ENCODE measurements at regions not wholly inside any gene's neighbourhood (a gene's known extent, or its start where the extent isn't known, plus 50 kb on each side); places are given as distances from the start of the nearest gene placed in this dataset.

- DNase-seq = no peak
These were observed 355.6 kb downstream of the PRDM2 start for GRCh38 chr1:14055442-14056223.

- DNase-seq = no peak
These were observed 357.7 kb downstream of the PRDM2 start for GRCh38 chr1:14057640-14058039.

- no peak for DNase-seq
These were observed 361.2 kb downstream of the PRDM2 start for GRCh38 chr1:14061204-14061603.

- no peak for DNase-seq
These were observed 361.7 kb downstream of the PRDM2 start for GRCh38 chr1:14061722-14062121.

GRCh38 chr1:14062669-14063068 is 362.7 kb downstream of the PRDM2 start:
- no peak for DNase-seq

GRCh38 chr1:14064649-14065442 is 364.9 kb downstream of the PRDM2 start:
- DNase-seq = no peak

- DNase-seq = no peak
These were observed 365.5 kb downstream of the PRDM2 start for GRCh38 chr1:14065486-14065885.

- DNase-seq = no peak
These were observed 367.0 kb downstream of the PRDM2 start for GRCh38 chr1:14067036-14067435.

- no peak for DNase-seq
These were observed 367.7 kb downstream of the PRDM2 start for GRCh38 chr1:14067711-14068110.

- DNase-seq = no peak
These were observed 371.6 kb downstream of the PRDM2 start for GRCh38 chr1:14071581-14071980.

- DNase-seq = no peak
These were observed 380.7 kb downstream of the PRDM2 start for GRCh38 chr1:14080653-14081052.

- DNase-seq = no peak
These were observed 382.3 kb downstream of the PRDM2 start for GRCh38 chr1:14082331-14082730.

GRCh38 chr1:14083277-14083676 is 383.3 kb downstream of the PRDM2 start:
- no peak for DNase-seq

- DNase-seq = no peak
These were observed 383.7 kb downstream of the PRDM2 start for GRCh38 chr1:14083706-14084105.

- DNase-seq = no peak
These were observed 390.1 kb downstream of the PRDM2 start for GRCh38 chr1:14090062-14090461.

- DNase-seq = no peak
These were observed 390.5 kb downstream of the PRDM2 start for GRCh38 chr1:14090531-14090930.

- DNase-seq = no peak
These were observed 394.8 kb downstream of the PRDM2 start for GRCh38 chr1:14094611-14095400.

GRCh38 chr1:14098294-14098913 is 398.4 kb downstream of the PRDM2 start:
- DNase-seq = no peak

- no peak for DNase-seq
These were observed 400.5 kb downstream of the PRDM2 start for GRCh38 chr1:14100444-14100843.

GRCh38 chr1:14100919-14101318 is 400.9 kb downstream of the PRDM2 start:
- DNase-seq = no peak

- DNase-seq = no peak
These were observed 402.2 kb downstream of the PRDM2 start for GRCh38 chr1:14102180-14102579.

- no peak for DNase-seq
These were observed 404.0 kb downstream of the PRDM2 start for GRCh38 chr1:14103878-14104430.

GRCh38 chr1:14106126-14106525 is 406.1 kb downstream of the PRDM2 start:
- no peak for DNase-seq
